Vagina (tissue), 2 donors: ENCODE measurements at regions not wholly inside any gene's neighbourhood (a gene's known extent, or its start where the extent isn't known, plus 50 kb on each side); places are given as distances from the start of the nearest gene placed in this dataset. TPM values are rescaled to one million over a fixed set of nuclear protein-coding genes. Genes with fewer than 3 reads are reported as not detected.

Experiments
- DNase-seq, 2 donors: peaks; one replicate each; pipeline ENCODE4 v3.0.0-alpha.2; 2017; ENCODE audit errors: extremely low spot score in 2 of 2
- H3K27ac ChIP-seq: fragments of 200-600 bp; sonication (generic); one replicate; pipeline ENCODE4 v1.5.1; 2019
- H3K27me3 ChIP-seq: fragments of 200-600 bp; sonication (generic); one replicate; pipeline ENCODE4 v1.5.1; 2019
- H3K36me3 ChIP-seq, 2 donors: fragments of 200-600 bp; sonication (generic); one replicate each; pipeline ENCODE4 v1.5.1; 2017 to 2019
- H3K4me1 ChIP-seq: fragments of 200-600 bp; sonication (generic); one replicate; pipeline ENCODE4 v1.5.1; 2019
- H3K4me3 ChIP-seq, 2 donors: fragments of 200-600 bp; sonication (generic); 1 replicate in 1 of 2; 2 replicates in 1 of 2; pipeline ENCODE4 v1.5.1; 2016 to 2019
- H3K9me3 ChIP-seq: fragments of 200-600 bp; sonication (generic); one replicate; pipeline ENCODE4 v1.5.1; 2019
- CTCF ChIP-seq, 3 experiments: fragments of 450-650 bp in 2 of 3; fragments of 200-600 bp in 1 of 3; sonication (generic) in 1 of 3; IDR thresholded peaks; one replicate each; pipeline ENCODE4 v1.5.1; 2017 to 2019; ENCODE audit warnings: antibody characterized with exemption in 3 of 3, mild to moderate bottlenecking in 2 of 3, moderate library complexity in 2 of 3
- POLR2A ChIP-seq, 2 donors: fragments of 450-650 bp; IDR thresholded peaks; one replicate each; pipeline ENCODE4 v1.6.1; 2017; ENCODE audit warnings: antibody characterized with exemption in 2 of 2, mild to moderate bottlenecking in 2 of 2, moderate library complexity in 2 of 2
- POLR2AphosphoS5 ChIP-seq, 2 donors: sonication (generic); formaldehyde crosslinking; IDR thresholded peaks; one replicate each; pipeline ENCODE4 v1.9.0; 2017; ENCODE audit warnings: antibody characterized with exemption in 2 of 2, mild to moderate bottlenecking in 2 of 2, low read depth in 1 of 2; ENCODE audit not compliant: insufficient read depth in 1 of 2
- intact Hi-C: fragments of 100-400 bp; cut with DNase I; formaldehyde crosslinking; loops from one replicate; pipeline ENCODE4 v1.15.1; 2023
- small RNA-seq: library from RNA; depleted of rRNA; stranded (forward); fragments of <200 nt; gene quantifications from one replicate; pipeline ENCODE3, GENCODE V24; 2016

DNA sequence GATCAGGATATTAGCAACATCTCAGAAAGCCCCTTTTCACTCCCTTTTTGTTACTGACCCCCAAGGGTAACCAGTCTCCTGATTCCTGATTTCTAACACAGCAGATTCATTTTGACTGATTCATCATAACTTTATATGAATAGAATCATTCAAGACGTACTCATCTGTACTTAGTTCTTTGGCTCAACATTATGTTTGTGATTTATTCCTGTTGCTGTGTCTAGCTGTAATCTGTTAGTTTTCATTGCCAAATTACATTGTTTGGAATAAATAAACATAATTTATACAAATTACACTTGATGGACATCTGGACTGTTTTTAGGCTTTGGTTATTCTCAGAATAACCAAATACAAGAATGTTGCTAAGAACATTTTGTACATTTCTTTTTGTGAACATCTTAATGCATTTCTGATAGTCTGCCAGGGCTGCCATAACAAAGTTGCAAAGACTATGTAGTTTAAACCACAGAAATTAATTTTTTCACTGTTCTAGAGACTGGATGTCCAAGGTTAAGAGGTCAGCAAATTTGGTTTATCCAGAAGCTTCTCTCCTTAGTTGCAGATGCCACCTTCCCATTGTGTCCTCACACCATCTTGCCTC is 62.8 kb upstream of the EDNRB start:
- TF ChIP-seq CTCF (IDR thresholded peaks at IDR 0.05) (no peak), POLR2A (IDR thresholded peaks at IDR 0.05) (no peak)
- H3K27me3 ChIP-seq: no peaks in the 10 kb centered on the region
- H3K4me1 ChIP-seq: peaks cover 13% of the 10 kb centered on the region
- no peak overlapping the region for H3K4me3 ChIP-seq
- intact Hi-C loops: no loop called here
- no peak for DNase-seq
- H3K36me3 ChIP-seq: no peaks in the 10 kb centered on the region
- H3K9me3 ChIP-seq: no peaks in the 10 kb centered on the region
- H3K27ac ChIP-seq: peak overlapping the region; percentile 53

- Histone ChIP-seq H3K27ac (peak overlapping the region; percentile 53), H3K9me3 (no peaks in the 10 kb centered on the region), H3K4me3 (no peak overlapping the region), H3K4me1 (peaks cover 8% of the 10 kb centered on the region), H3K27me3 (no peaks in the 10 kb centered on the region), H3K36me3 (no peaks in the 10 kb centered on the region)
- TF ChIP-seq POLR2AphosphoS5 (IDR thresholded peaks at IDR 0.05; ENCODE audit: insufficient read depth in 1 of 2, low read depth in 1 of 2) (no peak), CTCF (IDR thresholded peaks at IDR 0.05) (no peak), POLR2A (IDR thresholded peaks at IDR 0.05) (no peak)
- intact Hi-C loops: no loop called here
- no peak for DNase-seq
Measured at GRCh38 chr13:77980592-77980991, 62.0 kb upstream of the EDNRB start.

DNA sequence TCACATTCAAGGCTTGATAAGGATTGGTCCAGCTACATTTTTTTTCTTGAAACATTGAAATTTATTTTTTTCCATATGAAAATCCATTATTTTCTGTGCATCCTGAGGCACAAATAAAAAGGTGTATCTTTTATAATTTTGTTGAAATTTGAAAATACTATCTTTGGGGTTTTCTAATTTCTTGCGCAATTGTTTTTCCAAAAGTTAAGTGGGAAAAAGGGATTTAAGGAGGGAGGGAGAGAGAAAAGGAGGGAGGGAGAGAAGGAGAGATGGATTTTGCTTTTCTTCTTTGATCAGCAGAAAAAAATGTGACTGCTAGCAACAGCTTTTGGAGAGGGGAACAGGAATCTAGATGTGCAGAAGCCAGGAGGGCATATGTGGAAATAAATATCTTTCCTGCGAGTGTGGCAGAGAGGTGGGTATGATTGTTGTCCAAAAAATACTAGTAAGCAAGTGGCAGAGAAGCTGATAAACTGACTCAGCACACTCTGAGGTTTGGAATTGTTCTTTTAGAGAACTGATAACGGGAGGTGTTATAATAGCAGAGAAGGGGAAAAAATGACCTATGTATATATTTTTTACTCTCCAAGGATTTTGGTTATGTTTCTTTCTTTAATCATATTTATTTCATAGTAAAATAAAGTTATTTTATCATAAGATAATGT is 61.2 kb upstream of the EDNRB start:
- no peaks in the 10 kb centered on the region for H3K36me3 ChIP-seq
- no peak for DNase-seq
- H3K9me3 ChIP-seq: no peaks in the 10 kb centered on the region
- H3K4me3 ChIP-seq: no peak overlapping the region
- H3K27me3 ChIP-seq: no peaks in the 10 kb centered on the region
- peaks cover 8% of the 10 kb centered on the region for H3K4me1 ChIP-seq
- peak overlapping the region; percentile 53 for H3K27ac ChIP-seq
- intact Hi-C loops: no loop called here
- TF ChIP-seq POLR2AphosphoS5 (IDR thresholded peaks at IDR 0.05; ENCODE audit: insufficient read depth in 1 of 2, low read depth in 1 of 2): no peak

- Histone ChIP-seq H3K36me3 (no peaks in the 10 kb centered on the region), H3K27me3 (no peaks in the 10 kb centered on the region), H3K27ac (no peak overlapping the region), H3K4me1 (no peaks in the 10 kb centered on the region), H3K9me3 (no peaks in the 10 kb centered on the region), H3K4me3 (no peak overlapping the region)
- intact Hi-C loops: no loop called here
- TF ChIP-seq POLR2AphosphoS5 (IDR thresholded peaks at IDR 0.05; ENCODE audit: insufficient read depth in 1 of 2, low read depth in 1 of 2) (no peak), CTCF (IDR thresholded peaks at IDR 0.05) (no peak), POLR2A (IDR thresholded peaks at IDR 0.05) (no peak)
- DNase-seq: no peak
Measured at GRCh38 chr13:77975358-77976042, 56.9 kb upstream of the EDNRB start.

GRCh38 chr13:77969299-77969698 is 50.7 kb upstream of the EDNRB start:
- Histone ChIP-seq H3K27me3 (no peaks in the 10 kb centered on the region), H3K4me3 (no peak overlapping the region), H3K4me1 (no peaks in the 10 kb centered on the region), H3K36me3 (no peaks in the 10 kb centered on the region), H3K9me3 (no peaks in the 10 kb centered on the region), H3K27ac (no peak overlapping the region)
- intact Hi-C loops: no loop called here
- no peak for TF ChIP-seq POLR2AphosphoS5 (IDR thresholded peaks at IDR 0.05; ENCODE audit: insufficient read depth in 1 of 2, low read depth in 1 of 2)
- no peak for TF ChIP-seq POLR2A (IDR thresholded peaks at IDR 0.05)
- TF ChIP-seq CTCF (IDR thresholded peaks at IDR 0.05): no peak
- DNase-seq: no peak

Small RNAs in the stretch of these regions (small RNA-seq; reads per million reads assigned to genes)
- gene RNY3P3: not detected
